GM23248 (cell line): ENCODE measurements at regions not wholly inside any gene's neighbourhood (a gene's known extent, or its start where the extent isn't known, plus 50 kb on each side); places are given as distances from the start of the nearest gene placed in this dataset.

Source experiments
- EZH2 ChIP-seq: fragments of 200-600 bp; sonication (generic); IDR thresholded peaks from 2 replicates; pipeline ENCODE4 v1.6.1; 2018; ENCODE audit warnings: antibody characterized with exemption, mild to moderate bottlenecking; ENCODE audit not compliant: insufficient read depth, poor library complexity, severe bottlenecking
- EZH2phosphoT487 ChIP-seq: fragments of 200-600 bp; sonication (generic); IDR thresholded peaks from 2 replicates; pipeline ENCODE4 v1.6.1; 2018; ENCODE audit warnings: antibody characterized with exemption, moderate library complexity, mild to moderate bottlenecking, low read depth; ENCODE audit not compliant: insufficient read depth

GRCh38 chr2:37489041-37489456 lies 144.6 kb downstream of the QPCT start:
- TF ChIP-seq EZH2 = no peak
- no peak for TF ChIP-seq EZH2phosphoT487
